Mammary epithelial cell (primary cell): ENCODE measurements at regions not wholly inside any gene's neighbourhood (a gene's known extent, or its start where the extent isn't known, plus 50 kb on each side); places are given as distances from the start of the nearest gene placed in this dataset.

Source experiments
- CTCF ChIP-seq, 2 donors: IDR thresholded peaks in 1 of 2; conservative IDR thresholded peaks in 1 of 2; 2 replicates each; pipeline ENCODE4 v1.5.1; 2011 to 2012; ENCODE audit warnings: inconsistent platforms in 2 of 2, low read length in 2 of 2, mild to moderate bottlenecking in 2 of 2, control low read depth in 1 of 2, low read depth in 1 of 2; ENCODE audit not compliant: insufficient read depth in 1 of 2; ENCODE audit errors: extremely low read depth in 1 of 2
- EZH2 ChIP-seq: IDR thresholded peaks from 2 replicates; pipeline ENCODE4 v1.6.1; 2012; ENCODE audit warnings: low read length, inconsistent platforms, borderline replicate concordance

DNA sequence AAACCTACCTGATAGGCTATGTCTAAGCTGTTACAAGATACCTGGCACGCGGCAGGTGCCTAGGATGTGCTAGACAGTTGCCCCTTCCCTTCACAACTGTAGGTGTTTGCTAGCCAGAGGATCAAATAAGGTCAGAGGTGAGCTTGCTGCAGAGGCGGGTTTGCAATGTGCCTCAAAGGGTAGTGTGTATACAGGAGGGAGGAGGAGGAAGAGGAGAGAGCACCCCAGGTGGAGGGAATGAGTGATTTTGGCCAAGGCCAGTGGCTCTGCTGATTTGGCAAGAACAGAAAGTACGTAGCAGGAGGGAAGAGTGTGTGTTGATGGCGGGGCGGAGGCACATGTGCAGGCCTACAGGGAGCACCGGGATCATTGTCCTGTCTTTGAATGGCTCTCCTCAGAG lies 236.5 kb downstream of the HAUS1 start:
- TF ChIP-seq CTCF (conservative IDR thresholded peaks at IDR 0.05 in 1 of 2, IDR thresholded peaks at IDR 0.05 in 1 of 2; ENCODE audit: extremely low read depth in 1 of 2, insufficient read depth in 1 of 2, low read depth in 1 of 2, low read length in 2 of 2), result no peak
- TF ChIP-seq EZH2, result no peak
